Mesothelial cell of epicardium (in vitro differentiated cells): ENCODE measurements at regions not wholly inside any gene's neighbourhood (a gene's known extent, or its start where the extent isn't known, plus 50 kb on each side); places are given as distances from the start of the nearest gene placed in this dataset.

Source experiments
- DNase-seq, 2 experiments: peaks; one replicate each; pipeline ENCODE4 v3.0.0; 2021; ENCODE audit warnings: low spot score in 2 of 2; ENCODE audit not compliant: unreplicated experiment in 2 of 2
- H3K27ac Mint-ChIP-seq: 2 replicates; pipeline ENCODE4 v1.8.0; 2021; ENCODE audit warnings: mixed read lengths
- H3K27me3 Mint-ChIP-seq: 2 replicates; pipeline ENCODE4 v1.8.0; 2021; ENCODE audit warnings: low read depth, mixed read lengths
- H3K36me3 Mint-ChIP-seq: 2 replicates; pipeline ENCODE4 v1.8.0; 2021; ENCODE audit warnings: mixed read lengths
- H3K4me1 Mint-ChIP-seq: 2 replicates; pipeline ENCODE4 v1.8.0; 2021; ENCODE audit warnings: mixed read lengths
- H3K4me3 Mint-ChIP-seq: 2 replicates; pipeline ENCODE4 v1.8.0; 2021; ENCODE audit warnings: mild to moderate bottlenecking, moderate library complexity, mixed read lengths
- H3K9me3 Mint-ChIP-seq: 2 replicates; pipeline ENCODE4 v1.8.0; 2021; ENCODE audit warnings: mixed read lengths
- TF ChIP-seq, protein P1 (sequence below): fragments of 200-600 bp; sonication (generic); IDR thresholded peaks from one replicate; pipeline ENCODE4 v1.5.0; 2021; ENCODE audit warnings: antibody characterized with exemption; ENCODE audit not compliant: unreplicated experiment

- H3K4me1 Mint-ChIP-seq = no peaks in the 10 kb centered on the region
- no peak for DNase-seq
- H3K36me3 Mint-ChIP-seq = no peaks in the 10 kb centered on the region
- TF ChIP-seq, protein P1, sequence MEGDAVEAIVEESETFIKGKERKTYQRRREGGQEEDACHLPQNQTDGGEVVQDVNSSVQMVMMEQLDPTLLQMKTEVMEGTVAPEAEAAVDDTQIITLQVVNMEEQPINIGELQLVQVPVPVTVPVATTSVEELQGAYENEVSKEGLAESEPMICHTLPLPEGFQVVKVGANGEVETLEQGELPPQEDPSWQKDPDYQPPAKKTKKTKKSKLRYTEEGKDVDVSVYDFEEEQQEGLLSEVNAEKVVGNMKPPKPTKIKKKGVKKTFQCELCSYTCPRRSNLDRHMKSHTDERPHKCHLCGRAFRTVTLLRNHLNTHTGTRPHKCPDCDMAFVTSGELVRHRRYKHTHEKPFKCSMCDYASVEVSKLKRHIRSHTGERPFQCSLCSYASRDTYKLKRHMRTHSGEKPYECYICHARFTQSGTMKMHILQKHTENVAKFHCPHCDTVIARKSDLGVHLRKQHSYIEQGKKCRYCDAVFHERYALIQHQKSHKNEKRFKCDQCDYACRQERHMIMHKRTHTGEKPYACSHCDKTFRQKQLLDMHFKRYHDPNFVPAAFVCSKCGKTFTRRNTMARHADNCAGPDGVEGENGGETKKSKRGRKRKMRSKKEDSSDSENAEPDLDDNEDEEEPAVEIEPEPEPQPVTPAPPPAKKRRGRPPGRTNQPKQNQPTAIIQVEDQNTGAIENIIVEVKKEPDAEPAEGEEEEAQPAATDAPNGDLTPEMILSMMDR = no peak
- peaks cover 23% of the 10 kb centered on the region for H3K9me3 Mint-ChIP-seq
- no peak overlapping the region for H3K27ac Mint-ChIP-seq
- no peak overlapping the region for H3K4me3 Mint-ChIP-seq
- no peaks in the 10 kb centered on the region for H3K27me3 Mint-ChIP-seq
Observed at GRCh38 chr4:160611181-160611580, 1508.3 kb downstream of the RAPGEF2 start.

DNA sequence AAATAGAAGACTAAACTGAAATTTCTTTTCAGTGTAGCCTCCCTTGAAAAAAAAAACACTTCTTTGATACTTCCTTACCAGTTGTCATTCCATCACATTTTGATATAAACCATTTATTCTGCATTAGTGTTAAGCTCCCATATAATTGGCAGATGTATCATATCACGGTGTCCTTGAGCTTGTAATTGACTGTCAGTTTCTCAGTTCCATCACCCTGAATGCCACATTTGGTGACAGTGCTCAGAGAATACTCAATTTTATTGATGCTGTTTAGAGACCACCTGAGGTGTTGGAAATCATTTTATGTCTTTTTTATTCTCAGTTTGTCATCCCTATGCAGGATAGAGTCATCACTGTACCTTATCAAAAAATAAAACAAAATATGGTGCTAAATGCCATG, 1528.2 kb downstream of the RAPGEF2 start:
- no peak overlapping the region for H3K27ac Mint-ChIP-seq
- no peaks in the 10 kb centered on the region for H3K4me1 Mint-ChIP-seq

DNA sequence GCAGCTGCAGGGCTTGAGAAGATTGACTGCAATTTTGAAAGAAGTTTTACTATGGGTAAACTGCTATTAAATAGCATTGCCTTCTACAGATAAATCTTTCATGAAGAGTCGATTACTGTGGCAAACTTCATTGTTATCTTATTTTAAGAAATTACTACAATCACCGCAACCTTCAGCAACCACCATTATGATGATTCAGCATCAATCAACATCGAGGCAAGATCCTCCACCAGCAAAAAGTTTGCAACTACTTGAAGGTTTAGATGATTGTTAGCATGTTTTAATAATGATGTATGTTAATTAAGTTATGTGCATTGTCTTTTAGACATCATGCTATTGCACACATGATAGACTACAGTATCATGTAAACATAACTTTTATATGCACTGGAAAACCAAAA, 1511.0 kb downstream of the FSTL5 start:
- H3K9me3 Mint-ChIP-seq = peaks cover 11% of the 10 kb centered on the region
- peaks cover 6% of the 10 kb centered on the region for H3K4me1 Mint-ChIP-seq
- DNase-seq = no peak
- TF ChIP-seq, protein P1 = no peak
- H3K36me3 Mint-ChIP-seq = no peaks in the 10 kb centered on the region
- no peak overlapping the region for H3K27ac Mint-ChIP-seq
- no peaks in the 10 kb centered on the region for H3K27me3 Mint-ChIP-seq
- H3K4me3 Mint-ChIP-seq = no peak overlapping the region

More for the DNA sequence above, 1528.2 kb downstream of the RAPGEF2 start:
- no peak for DNase-seq
- H3K4me3 Mint-ChIP-seq = no peak overlapping the region
- H3K36me3 Mint-ChIP-seq = peaks cover 2% of the 10 kb centered on the region
- no peaks in the 10 kb centered on the region for H3K27me3 Mint-ChIP-seq
- peaks cover 27% of the 10 kb centered on the region for H3K9me3 Mint-ChIP-seq
- TF ChIP-seq, protein P1 = no peak

GRCh38 chr4:160675550-160675949, 1488.2 kb downstream of the FSTL5 start:
- H3K4me3 Mint-ChIP-seq = no peak overlapping the region
- no peak for DNase-seq
- H3K9me3 Mint-ChIP-seq = peaks cover 9% of the 10 kb centered on the region
- H3K4me1 Mint-ChIP-seq = no peaks in the 10 kb centered on the region
- TF ChIP-seq, protein P1 = no peak
- H3K27ac Mint-ChIP-seq = no peak overlapping the region
- H3K27me3 Mint-ChIP-seq = no peaks in the 10 kb centered on the region
- H3K36me3 Mint-ChIP-seq = no peaks in the 10 kb centered on the region

GRCh38 chr4:160685729-160686128, 1478.1 kb downstream of the FSTL5 start:
- Mint-ChIP-seq H3K9me3 (peaks cover 23% of the 10 kb centered on the region), H3K36me3 (no peaks in the 10 kb centered on the region), H3K4me1 (no peaks in the 10 kb centered on the region), H3K4me3 (no peak overlapping the region), H3K27ac (no peak overlapping the region), H3K27me3 (no peaks in the 10 kb centered on the region)
- TF ChIP-seq, protein P1 = no peak
- no peak for DNase-seq

DNA sequence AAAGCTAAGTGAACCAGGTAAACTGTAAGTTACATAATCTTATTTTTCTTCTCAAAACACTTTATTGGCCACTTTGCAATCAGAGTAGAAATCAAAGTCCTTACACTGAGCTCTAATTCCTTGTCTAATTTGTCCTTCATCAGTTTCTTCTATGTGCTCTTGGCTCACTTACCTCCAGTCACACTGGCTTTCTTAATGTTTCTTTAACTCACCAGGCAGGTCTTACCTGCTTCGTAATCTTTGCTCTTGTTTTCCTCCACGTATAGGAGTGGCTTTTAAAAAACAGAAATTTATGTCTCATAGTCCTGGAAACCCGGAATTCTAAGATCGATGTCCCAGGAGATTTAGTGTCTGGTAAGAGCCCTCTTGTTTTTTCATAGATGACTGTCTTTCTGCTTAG, 1462.1 kb downstream of the FSTL5 start:
- TF ChIP-seq, protein P1 = no peak
- peaks cover 6% of the 10 kb centered on the region for H3K9me3 Mint-ChIP-seq
- H3K36me3 Mint-ChIP-seq = no peaks in the 10 kb centered on the region
- H3K27me3 Mint-ChIP-seq = no peaks in the 10 kb centered on the region
- H3K27ac Mint-ChIP-seq = peak overlapping the region; percentile 1
- H3K4me3 Mint-ChIP-seq = no peak overlapping the region
- peaks cover 8% of the 10 kb centered on the region for H3K4me1 Mint-ChIP-seq
- no peak for DNase-seq
